Right cardiac atrium (tissue), 5 donors: ENCODE measurements at regions not wholly inside any gene's neighbourhood (a gene's known extent, or its start where the extent isn't known, plus 50 kb on each side); places are given as distances from the start of the nearest gene placed in this dataset.

Experiments
- ATAC-seq, 2 donors: fragments of 200-7000 bp; cut with Tn5 transposase; one replicate each; pipeline versions ENCODE4 v1.8.0 to v1.9.1; 2020; ENCODE audit warnings: moderate library complexity in 2 of 2, mild to moderate bottlenecking in 1 of 2
- DNase-seq, 3 donors: peaks; one replicate each; pipeline ENCODE4 v3.0.0-alpha.2; 2020
- H3K27ac ChIP-seq: one replicate; pipeline ENCODE4 v1.5.1; 2013; ENCODE audit warnings: mild to moderate bottlenecking, low read length, control low read depth, moderate library complexity
- H3K27me3 ChIP-seq: one replicate; pipeline ENCODE4 v1.6.1; 2013; ENCODE audit not compliant: control insufficient read depth, insufficient read depth
- H3K4me1 ChIP-seq: one replicate; pipeline ENCODE4 v1.6.1; 2013; ENCODE audit warnings: low read length; ENCODE audit not compliant: control insufficient read depth, insufficient read depth
- H3K4me3 ChIP-seq: one replicate; pipeline ENCODE4 v1.5.1; 2013; ENCODE audit warnings: low read length, control low read depth
- H3K9me3 ChIP-seq: one replicate; pipeline ENCODE4 v1.6.1; 2013; ENCODE audit warnings: low read length; ENCODE audit not compliant: control insufficient read depth
- WGBS: extraction: QIAGEN DNeasy Blood & Tissue Kit; methylation state at CpG from one replicate; pipeline ENCODE4 v1.1.7; 2013; 5-methylcytosine and 5-hydroxymethylcytosine counted together
- intact Hi-C, 4 donors: fragments of 100-400 bp; cut with DNase I; formaldehyde crosslinking; loops; one replicate each; pipeline versions ENCODE4 v1.11.0 to v1.14.0; 2022 to 2023
- donor health status: healthy with polysubstance abuse.
- donor health status: DM: no; HTN: yes; CAD: no.
- donor health status: DM: no; HTN: no; CAD: no.
- donor health status: DM: no; HTN: yes; CAD: no; lungs with severe emphysema.
- donor health status: DM: yes; HTN: yes; CAD: no.

GRCh38 chr14:28661171-28661772, 105.3 kb upstream of the FOXG1 start:
- WGBS, result 54% methylated on average over 5 of the region's 5 CpGs
- Histone ChIP-seq H3K4me1 (no peaks in the 10 kb centered on the region), H3K9me3 (no peaks in the 10 kb centered on the region), H3K27ac (no peak overlapping the region), H3K4me3 (no peak overlapping the region), H3K27me3 (no peaks in the 10 kb centered on the region)
- intact Hi-C loops, result no loop called here
- DNase-seq (no peak), ATAC-seq (no peak)

GRCh38 chr14:28666961-28667360, 99.6 kb upstream of the FOXG1 start:
- H3K27ac ChIP-seq, result no peak overlapping the region
- 70% methylated on average over 2 of the region's 2 CpGs for WGBS
- no peaks in the 10 kb centered on the region for H3K9me3 ChIP-seq
- no peaks in the 10 kb centered on the region for H3K4me1 ChIP-seq
- H3K4me3 ChIP-seq, result no peak overlapping the region
- intact Hi-C loops, result no loop called here
- no peaks in the 10 kb centered on the region for H3K27me3 ChIP-seq
- DNase-seq, result no peak
- ATAC-seq, result no peak

GRCh38 chr14:28671425-28671824, 95.2 kb upstream of the FOXG1 start:
- DNase-seq (no peak), ATAC-seq (no peak)
- Histone ChIP-seq H3K4me1 (no peaks in the 10 kb centered on the region), H3K9me3 (no peaks in the 10 kb centered on the region), H3K27ac (no peak overlapping the region), H3K4me3 (no peak overlapping the region), H3K27me3 (no peaks in the 10 kb centered on the region)
- 17% methylated on average over 2 of the region's 2 CpGs for WGBS
- intact Hi-C loops, result no loop called here

- Histone ChIP-seq H3K27ac (no peak overlapping the region), H3K27me3 (no peaks in the 10 kb centered on the region), H3K4me1 (no peaks in the 10 kb centered on the region), H3K9me3 (no peaks in the 10 kb centered on the region), H3K4me3 (no peak overlapping the region)
- WGBS, result 80% methylated on average over 4 of the region's 4 CpGs
- intact Hi-C loops, result no loop called here
- no peak for ATAC-seq
- no peak for DNase-seq
Observed at GRCh38 chr14:28673056-28673455, 93.5 kb upstream of the FOXG1 start.

DNA sequence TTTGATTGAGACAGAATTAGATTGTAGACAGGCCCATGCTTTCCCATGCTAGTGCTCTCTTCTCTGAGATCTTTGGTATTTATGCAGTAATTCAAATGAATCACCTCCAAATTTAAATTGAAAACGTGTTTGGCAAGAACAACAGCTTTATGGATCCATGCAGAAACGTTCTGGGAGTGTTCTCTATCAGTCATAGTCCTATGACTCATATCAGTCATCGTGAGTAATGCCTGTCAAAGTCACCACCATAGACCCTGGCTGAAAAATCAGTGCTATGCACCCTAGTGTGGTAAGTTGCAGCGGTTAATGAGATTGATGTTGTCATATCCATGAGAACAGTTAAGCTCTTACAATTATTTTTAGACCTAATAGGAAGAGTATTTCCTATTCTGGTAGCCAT, 90.1 kb upstream of the FOXG1 start:
- no peaks in the 10 kb centered on the region for H3K4me1 ChIP-seq
- DNase-seq, result no peak
- H3K27ac ChIP-seq, result no peak overlapping the region
- no peak for ATAC-seq
- no peak overlapping the region for H3K4me3 ChIP-seq
- H3K27me3 ChIP-seq, result no peaks in the 10 kb centered on the region
- WGBS, result 30% methylated on average over 4 of the region's 4 CpGs
- H3K9me3 ChIP-seq, result no peaks in the 10 kb centered on the region
- intact Hi-C loops, result no loop called here

DNA sequence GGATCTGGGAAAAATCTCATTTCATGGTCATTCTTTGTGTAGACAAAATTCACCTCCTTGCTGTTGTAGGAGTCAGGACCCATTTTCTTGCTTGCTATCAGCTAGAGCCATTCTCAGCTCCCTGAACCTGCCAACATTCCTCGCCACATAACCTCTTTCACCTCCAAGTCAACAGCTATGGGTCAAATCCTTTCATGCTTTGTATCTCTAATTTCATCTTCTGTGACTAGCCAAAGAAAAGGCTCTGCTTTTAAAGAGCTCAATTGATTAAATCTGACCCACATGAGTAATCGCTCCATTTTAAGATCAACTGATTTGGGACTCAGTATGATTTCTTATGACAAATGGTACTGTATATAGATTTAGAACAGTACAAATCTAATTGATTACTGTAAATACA, 89.2 kb upstream of the FOXG1 start:
- DNase-seq (no peak), ATAC-seq (no peak)
- no peaks in the 10 kb centered on the region for H3K27me3 ChIP-seq
- H3K4me1 ChIP-seq, result no peaks in the 10 kb centered on the region
- H3K27ac ChIP-seq, result no peak overlapping the region
- no peaks in the 10 kb centered on the region for H3K9me3 ChIP-seq
- intact Hi-C loops, result no loop called here
- H3K4me3 ChIP-seq, result no peak overlapping the region
- WGBS, result 90% methylated on average over 2 of the region's 2 CpGs

- 48% methylated on average over 2 of the region's 2 CpGs for WGBS
Observed at GRCh38 chr14:28678887-28679286, 87.7 kb upstream of the FOXG1 start.

GRCh38 chr14:28681681-28682080, 84.9 kb upstream of the FOXG1 start:
- Histone ChIP-seq H3K4me1 (no peaks in the 10 kb centered on the region), H3K27ac (no peak overlapping the region), H3K4me3 (no peak overlapping the region), H3K9me3 (no peaks in the 10 kb centered on the region), H3K27me3 (no peaks in the 10 kb centered on the region)
- ATAC-seq, result no peak
- 66% methylated on average over 4 of the region's 4 CpGs for WGBS
- intact Hi-C loops, result no loop called here
- DNase-seq, result no peak

More at GRCh38 chr14:28678887-28679286, 87.7 kb upstream of the FOXG1 start:
- H3K27me3 ChIP-seq, result no peaks in the 10 kb centered on the region
- no peaks in the 10 kb centered on the region for H3K4me1 ChIP-seq
- DNase-seq (no peak), ATAC-seq (no peak)
- no peaks in the 10 kb centered on the region for H3K9me3 ChIP-seq
- intact Hi-C loops, result no loop called here
- no peak overlapping the region for H3K4me3 ChIP-seq
- H3K27ac ChIP-seq, result no peak overlapping the region

DNA sequence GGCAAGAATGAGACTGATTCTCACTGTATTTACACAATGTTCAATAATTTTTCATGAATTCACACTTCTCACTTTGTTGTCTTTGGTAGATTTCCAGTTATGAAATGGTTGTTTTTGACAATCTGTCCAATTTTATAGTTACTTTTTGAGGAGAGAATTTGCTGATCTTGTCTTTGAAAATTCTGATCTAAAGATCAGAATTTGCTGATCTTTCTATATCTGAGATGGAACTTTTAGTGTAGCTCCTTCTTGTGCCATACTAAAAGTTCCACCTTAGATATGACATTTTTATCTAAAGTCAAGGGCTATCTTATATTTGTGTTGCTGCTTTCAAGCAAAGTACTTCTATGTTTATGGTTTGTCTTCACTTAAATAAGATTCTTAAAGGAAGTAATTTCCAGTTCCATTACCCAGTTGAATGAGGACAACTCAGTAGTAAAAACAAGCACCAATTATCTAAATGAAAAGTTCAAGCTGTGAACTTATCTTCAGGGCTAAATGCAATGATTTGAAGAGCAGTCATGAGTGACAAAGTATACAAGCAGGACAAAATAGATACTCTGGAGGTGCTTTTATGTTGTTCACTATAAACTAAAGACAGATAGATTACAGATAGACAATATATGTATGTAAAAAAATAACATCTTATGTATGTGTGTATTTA, 76.4 kb upstream of the FOXG1 start:
- Histone ChIP-seq H3K4me1 (no peaks in the 10 kb centered on the region), H3K4me3 (no peak overlapping the region), H3K27me3 (no peaks in the 10 kb centered on the region), H3K27ac (no peak overlapping the region), H3K9me3 (no peaks in the 10 kb centered on the region)
- intact Hi-C loops, result no loop called here
- DNase-seq, result no peak
- no peak for ATAC-seq

DNA sequence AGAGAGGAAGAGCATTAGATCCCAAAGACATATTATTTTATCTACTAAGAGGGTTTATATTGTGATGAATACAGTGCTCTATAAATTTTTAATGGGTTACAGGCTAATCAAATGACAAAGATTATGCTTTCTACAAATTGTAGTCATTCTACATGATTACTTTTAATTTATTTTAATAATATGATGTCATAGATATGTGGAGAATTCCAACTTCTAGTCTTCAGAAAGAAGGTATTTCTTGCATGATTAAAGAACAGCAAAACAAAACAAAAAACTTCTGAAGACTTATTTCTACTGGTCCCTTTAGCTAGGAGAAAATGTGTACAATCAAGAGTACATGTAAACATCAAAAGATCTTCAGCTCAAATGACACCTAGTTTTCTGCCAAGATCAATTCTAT, 71.5 kb upstream of the FOXG1 start:
- Histone ChIP-seq H3K4me3 (no peak overlapping the region), H3K4me1 (no peaks in the 10 kb centered on the region), H3K9me3 (no peaks in the 10 kb centered on the region), H3K27ac (no peak overlapping the region), H3K27me3 (no peaks in the 10 kb centered on the region)
- ATAC-seq (no peak), DNase-seq (no peak)
- intact Hi-C loops, result no loop called here

- intact Hi-C loops, result no loop called here
- 87% methylated on average over 2 of the region's 2 CpGs for WGBS
- DNase-seq (no peak), ATAC-seq (no peak)
- no peak overlapping the region for H3K27ac ChIP-seq
- H3K27me3 ChIP-seq, result no peaks in the 10 kb centered on the region
- no peaks in the 10 kb centered on the region for H3K9me3 ChIP-seq
- H3K4me1 ChIP-seq, result no peaks in the 10 kb centered on the region
- H3K4me3 ChIP-seq, result no peak overlapping the region
Observed at GRCh38 chr14:28701733-28702132, 64.9 kb upstream of the FOXG1 start.

DNA sequence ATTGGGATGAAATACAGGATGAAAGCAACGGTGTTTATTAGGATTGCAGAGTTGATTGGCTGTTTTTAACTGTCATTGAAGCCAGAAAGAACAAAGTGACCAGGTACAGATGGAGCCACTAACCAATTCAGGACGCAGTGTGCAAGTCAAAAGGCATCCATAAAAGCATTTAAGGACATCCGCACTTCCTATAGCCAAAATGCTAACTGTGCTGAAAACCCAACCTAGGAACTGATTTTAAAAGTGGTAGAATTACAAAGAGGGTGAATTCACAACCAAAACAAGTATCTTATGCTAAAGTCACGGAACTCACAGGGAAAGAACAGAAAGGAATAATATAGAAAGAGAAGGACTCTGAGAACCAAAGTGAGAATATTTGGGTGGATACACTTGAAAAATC, 63.1 kb upstream of the FOXG1 start:
- ATAC-seq (no peak), DNase-seq (no peak)
- WGBS, result 82% methylated on average over 4 of the region's 4 CpGs
- no peaks in the 10 kb centered on the region for H3K9me3 ChIP-seq
- no peaks in the 10 kb centered on the region for H3K4me1 ChIP-seq
- intact Hi-C loops, result no loop called here
- no peak overlapping the region for H3K4me3 ChIP-seq
- H3K27ac ChIP-seq, result no peak overlapping the region
- no peaks in the 10 kb centered on the region for H3K27me3 ChIP-seq
